ENCODE measurements at regions not wholly inside any gene's neighbourhood (a gene's known extent, or its start where the extent isn't known, plus 50 kb on each side); places are given as distances from the start of the nearest gene placed in this dataset.

DNA sequence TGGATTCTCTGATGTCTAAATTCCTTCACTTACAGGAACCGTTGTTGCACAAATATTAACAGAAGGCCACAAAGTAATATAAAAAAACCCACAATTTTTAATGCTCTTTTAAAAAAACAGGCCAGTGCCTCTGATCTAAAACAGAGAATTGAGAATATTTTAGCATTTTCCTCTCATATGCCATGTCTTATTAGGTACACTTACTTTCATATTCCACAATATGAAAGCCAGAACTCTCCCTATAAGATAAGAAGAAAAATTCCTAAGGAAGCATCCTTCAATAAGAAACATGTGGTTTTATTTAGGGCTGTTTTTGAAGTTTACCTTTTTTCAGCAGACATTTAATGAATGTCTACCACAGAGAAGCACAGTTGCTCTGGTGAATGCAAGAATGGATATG is 214.5 kb downstream of the FAT3 start:
- TF ChIP-seq POLR2A (IDR thresholded peaks at IDR 0.05; ENCODE audit: low read depth, low read length) (no peak), POLR2AphosphoS5 (IDR thresholded peaks at IDR 0.05; ENCODE audit: low read depth, low read length) (no peak)
